Left lung (tissue), 4 donors: ENCODE measurements at regions not wholly inside any gene's neighbourhood (a gene's known extent, or its start where the extent isn't known, plus 50 kb on each side); places are given as distances from the start of the nearest gene placed in this dataset.

ENCODE experiments used
- ATAC-seq: fragments of 200-7000 bp; cut with Tn5 transposase; one replicate; pipeline ENCODE4 v1.9.1; 2020; ENCODE audit warnings: moderate library complexity
- DNase-seq, 4 donors: peaks; one replicate each; pipeline ENCODE4 v3.0.0-alpha.2; 2013 to 2020
- H3K27ac ChIP-seq, 2 donors: fragments of 200-600 bp; sonication (generic) in 1 of 2; one replicate each; pipeline versions ENCODE4 v1.5.0 to v1.8.0; 2020 to 2021
- H3K27me3 ChIP-seq, 2 donors: fragments of 200-600 bp; sonication (generic) in 1 of 2; one replicate each; pipeline versions ENCODE4 v1.5.0 to v1.8.0; 2020 to 2021
- H3K36me3 ChIP-seq, 2 donors: fragments of 200-600 bp; sonication (generic) in 1 of 2; one replicate each; pipeline versions ENCODE4 v1.5.0 to v1.8.0; 2020 to 2021
- H3K4me1 ChIP-seq, 2 donors: fragments of 200-600 bp; one replicate each; pipeline ENCODE4 v1.8.0; 2021
- H3K4me3 ChIP-seq, 2 donors: fragments of 200-600 bp; sonication (generic) in 1 of 2; one replicate each; pipeline versions ENCODE4 v1.5.0 to v1.8.0; 2020 to 2021; ENCODE audit warnings: mild to moderate bottlenecking in 1 of 2
- H3K9me3 ChIP-seq, 2 donors: fragments of 200-600 bp; sonication (generic) in 1 of 2; one replicate each; pipeline versions ENCODE4 v1.5.0 to v1.8.0; 2020 to 2021
- intact Hi-C, 2 donors: fragments of 100-400 bp; cut with DNase I; formaldehyde crosslinking; loops; one replicate each; pipeline versions ENCODE4 v1.11.2 to v1.14.2; 2022
- TF ChIP-seq, protein P1 (sequence below), 2 donors: fragments of 200-600 bp; sonication (generic) in 1 of 2; IDR thresholded peaks; one replicate each; pipeline versions ENCODE4 v1.5.0 to v1.8.0; 2021; ENCODE audit warnings: antibody characterized with exemption in 2 of 2
- donor health status: DM: no; HTN: yes; CAD: no.
- donor health status: DM: no; HTN: no; CAD: no.

DNA sequence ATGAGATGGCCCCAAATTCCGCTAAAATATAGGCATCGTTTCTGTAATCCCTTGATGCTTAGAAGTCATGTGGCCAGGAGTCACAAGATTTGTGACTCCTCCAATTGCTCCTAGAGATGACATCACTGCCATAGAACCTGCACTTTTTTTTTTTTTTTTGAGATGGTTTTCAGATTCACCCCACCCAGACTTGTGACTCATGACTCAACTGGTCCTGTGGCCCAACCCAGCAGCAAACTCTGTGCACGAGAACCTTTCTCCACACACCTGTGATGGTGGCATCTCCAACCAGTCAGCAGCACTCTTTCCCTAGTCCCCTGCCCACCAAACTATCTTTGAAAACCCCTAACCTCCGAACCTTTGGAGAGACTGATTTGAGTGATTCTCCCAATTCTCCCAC lies 414.0 kb downstream of the MED10 start:
- Histone ChIP-seq H3K4me3 (no peak overlapping the region), H3K27ac (no peak overlapping the region), H3K4me1 (no peaks in the 10 kb centered on the region), H3K9me3 (peaks cover 0 to 18% of the 10 kb centered on the region in 2 donors), H3K36me3 (no peaks in the 10 kb centered on the region), H3K27me3 (no peaks in the 10 kb centered on the region)
- ATAC-seq (no peak), DNase-seq (no peak)
- intact Hi-C loops, result no loop called here
- TF ChIP-seq, protein P1, sequence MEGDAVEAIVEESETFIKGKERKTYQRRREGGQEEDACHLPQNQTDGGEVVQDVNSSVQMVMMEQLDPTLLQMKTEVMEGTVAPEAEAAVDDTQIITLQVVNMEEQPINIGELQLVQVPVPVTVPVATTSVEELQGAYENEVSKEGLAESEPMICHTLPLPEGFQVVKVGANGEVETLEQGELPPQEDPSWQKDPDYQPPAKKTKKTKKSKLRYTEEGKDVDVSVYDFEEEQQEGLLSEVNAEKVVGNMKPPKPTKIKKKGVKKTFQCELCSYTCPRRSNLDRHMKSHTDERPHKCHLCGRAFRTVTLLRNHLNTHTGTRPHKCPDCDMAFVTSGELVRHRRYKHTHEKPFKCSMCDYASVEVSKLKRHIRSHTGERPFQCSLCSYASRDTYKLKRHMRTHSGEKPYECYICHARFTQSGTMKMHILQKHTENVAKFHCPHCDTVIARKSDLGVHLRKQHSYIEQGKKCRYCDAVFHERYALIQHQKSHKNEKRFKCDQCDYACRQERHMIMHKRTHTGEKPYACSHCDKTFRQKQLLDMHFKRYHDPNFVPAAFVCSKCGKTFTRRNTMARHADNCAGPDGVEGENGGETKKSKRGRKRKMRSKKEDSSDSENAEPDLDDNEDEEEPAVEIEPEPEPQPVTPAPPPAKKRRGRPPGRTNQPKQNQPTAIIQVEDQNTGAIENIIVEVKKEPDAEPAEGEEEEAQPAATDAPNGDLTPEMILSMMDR (IDR thresholded peaks at IDR 0.05), result no peak

DNA sequence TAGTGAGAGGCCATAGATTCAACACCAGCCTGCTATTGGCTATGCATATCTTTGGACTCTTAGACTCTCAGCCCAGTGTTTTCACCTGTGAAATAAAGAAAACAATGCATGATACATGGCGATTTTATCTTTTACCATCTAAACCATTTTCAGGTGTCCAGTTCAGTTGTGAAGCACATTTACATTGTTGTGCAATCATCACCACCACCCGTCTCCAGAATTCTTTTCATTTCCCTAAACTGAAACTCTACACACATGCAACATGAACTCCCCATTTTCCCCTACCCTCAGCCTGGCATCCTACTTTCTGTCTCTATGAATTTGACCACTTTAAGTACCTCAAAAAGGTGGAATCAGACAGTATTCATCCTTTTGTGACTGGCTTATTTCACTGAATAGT lies 420.6 kb downstream of the MED10 start:
- H3K27me3 ChIP-seq, result no peaks in the 10 kb centered on the region
- no peak overlapping the region for H3K27ac ChIP-seq
- no peaks in the 10 kb centered on the region for H3K36me3 ChIP-seq
- TF ChIP-seq, protein P1 (IDR thresholded peaks at IDR 0.05), result no peak
- intact Hi-C loops, result no loop called here
- H3K4me3 ChIP-seq, result no peak overlapping the region
- ATAC-seq (no peak), DNase-seq (no peak)
- H3K4me1 ChIP-seq, result no peaks in the 10 kb centered on the region
- H3K9me3 ChIP-seq, result peaks cover 0 to 17% of the 10 kb centered on the region in 2 donors

DNA sequence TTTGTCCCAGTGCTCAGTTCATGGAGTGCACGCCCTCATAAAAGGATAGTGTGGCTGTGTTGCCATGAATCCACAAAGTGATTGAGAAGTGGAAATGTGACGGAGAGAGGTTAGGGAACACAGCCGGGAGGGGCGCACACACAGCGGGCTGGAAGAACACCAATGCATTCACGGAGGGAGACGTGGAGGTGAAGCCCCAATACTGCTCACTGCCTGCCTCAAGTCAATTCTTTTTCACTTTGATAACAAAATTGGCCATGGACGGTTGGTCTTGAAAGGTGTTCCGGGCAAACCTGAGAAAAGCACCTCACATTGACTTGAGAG lies 424.1 kb downstream of the MED10 start:
- DNase-seq, result no peak
- H3K27me3 ChIP-seq, result no peaks in the 10 kb centered on the region
- ATAC-seq, result no peak

DNA sequence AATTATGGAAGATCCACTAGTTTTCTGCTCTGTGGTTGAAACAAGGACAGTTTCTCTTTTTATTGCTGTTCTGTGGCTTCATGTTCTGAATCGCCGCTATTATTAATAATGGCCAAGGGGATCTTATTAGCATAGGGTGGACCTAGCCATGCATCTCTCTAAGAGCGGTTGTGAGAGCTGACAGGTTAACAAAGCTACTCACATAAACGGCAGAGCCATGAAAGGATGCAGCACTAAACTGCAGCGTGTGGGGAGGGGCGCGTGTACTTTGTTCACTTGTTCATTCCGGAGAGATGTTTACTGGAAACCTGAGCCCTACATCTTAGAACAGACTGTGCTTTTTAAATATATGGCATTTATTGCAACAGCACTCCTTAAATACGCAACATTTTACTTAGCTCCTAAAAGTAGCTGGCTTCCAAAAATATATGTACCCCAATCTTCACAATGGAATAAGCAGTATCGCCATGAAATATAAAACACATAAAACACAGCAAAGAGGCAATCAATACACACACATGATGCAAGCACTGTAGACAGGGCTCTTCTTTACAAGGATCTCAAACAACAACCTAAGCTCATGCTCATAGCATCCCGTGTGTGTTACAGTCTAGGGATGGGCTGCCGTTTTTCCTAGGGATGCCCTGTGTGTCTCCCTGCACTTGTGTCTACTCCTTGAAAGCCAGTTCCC lies 424.6 kb downstream of the MED10 start:
- H3K9me3 ChIP-seq, result peaks cover 0 to 17% of the 10 kb centered on the region in 2 donors
- no peaks in the 10 kb centered on the region for H3K27me3 ChIP-seq
- no peak for DNase-seq
- TF ChIP-seq, protein P1 (IDR thresholded peaks at IDR 0.05), result no peak
- H3K4me3 ChIP-seq, result no peak overlapping the region
- intact Hi-C loops, result no loop called here
- no peaks in the 10 kb centered on the region for H3K4me1 ChIP-seq
- no peaks in the 10 kb centered on the region for H3K36me3 ChIP-seq
- no peak for ATAC-seq
- no peak overlapping the region for H3K27ac ChIP-seq

More for the DNA sequence above, 424.1 kb downstream of the MED10 start:
- TF ChIP-seq, protein P1 (IDR thresholded peaks at IDR 0.05), result no peak
- Histone ChIP-seq H3K4me3 (no peak overlapping the region), H3K36me3 (no peaks in the 10 kb centered on the region), H3K9me3 (peaks cover 0 to 17% of the 10 kb centered on the region in 2 donors), H3K27ac (no peak overlapping the region), H3K4me1 (no peaks in the 10 kb centered on the region)
- intact Hi-C loops, result no loop called here

DNA sequence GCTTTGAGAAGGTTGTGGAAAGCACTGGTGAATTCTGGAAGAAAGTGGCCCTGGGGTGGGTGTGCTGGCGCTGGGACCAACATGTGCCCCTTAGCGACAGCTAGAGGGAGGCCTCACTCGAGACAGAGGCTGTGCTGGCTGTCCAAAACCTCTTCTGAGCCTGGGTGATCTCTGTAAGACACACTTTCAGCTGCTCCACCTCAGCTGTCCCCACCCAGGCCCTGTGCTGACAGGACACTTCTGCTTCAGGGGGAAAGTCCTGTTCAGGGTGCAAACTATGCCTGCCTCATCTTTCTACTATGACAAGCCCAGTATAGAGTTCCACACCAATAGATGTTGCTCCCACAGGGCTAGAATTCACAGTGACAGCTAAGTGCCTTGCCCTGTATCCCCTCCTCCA lies 426.4 kb downstream of the MED10 start:
- Histone ChIP-seq H3K27ac (no peak overlapping the region), H3K9me3 (peaks cover 0 to 3% of the 10 kb centered on the region in 2 donors), H3K36me3 (no peaks in the 10 kb centered on the region), H3K4me1 (no peaks in the 10 kb centered on the region), H3K4me3 (no peak overlapping the region), H3K27me3 (no peaks in the 10 kb centered on the region)
- ATAC-seq, result no peak
- intact Hi-C loops, result no loop called here
- DNase-seq, result no peak
- TF ChIP-seq, protein P1 (IDR thresholded peaks at IDR 0.05), result no peak
